HG03025 (cell line): ENCODE measurements at regions not wholly inside any gene's neighbourhood (a gene's known extent, or its start where the extent isn't known, plus 50 kb on each side); places are given as distances from the start of the nearest gene placed in this dataset.
"Not testable (repeated sequence)": the region's sequence is repeated elsewhere in the genome, so short reads cannot be mapped to it uniquely, and the experiment has no call there.

Source experiments
- ATAC-seq: cut with Tn5 transposase; IDR thresholded peaks from one replicate; pipeline ENCODE4 v1.9.1; 2021; ENCODE audit warnings: mild to moderate bottlenecking, moderate library complexity; ENCODE audit not compliant: unreplicated experiment, low FRiP score

DNA sequence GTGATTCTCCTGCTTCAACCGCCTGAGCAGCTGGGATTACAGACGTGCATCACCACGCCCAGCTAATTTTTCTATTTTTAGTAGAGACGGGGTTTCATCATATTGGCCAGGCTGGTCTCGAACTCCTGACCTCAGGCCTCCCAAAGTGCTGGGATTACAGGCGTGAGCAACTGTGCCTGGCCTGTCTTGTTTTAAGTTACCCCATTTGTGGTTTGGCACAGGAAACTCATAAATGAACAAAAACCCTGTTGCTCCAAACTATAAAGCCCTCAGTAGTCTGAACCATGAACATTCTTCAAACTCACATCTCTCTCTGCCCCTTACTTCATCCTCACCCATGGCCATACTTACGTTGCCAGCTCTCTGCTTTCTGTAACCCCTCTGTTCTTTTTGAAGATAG is 61.7 kb downstream of the RHOU start:
- not testable (repeated sequence) for ATAC-seq

DNA sequence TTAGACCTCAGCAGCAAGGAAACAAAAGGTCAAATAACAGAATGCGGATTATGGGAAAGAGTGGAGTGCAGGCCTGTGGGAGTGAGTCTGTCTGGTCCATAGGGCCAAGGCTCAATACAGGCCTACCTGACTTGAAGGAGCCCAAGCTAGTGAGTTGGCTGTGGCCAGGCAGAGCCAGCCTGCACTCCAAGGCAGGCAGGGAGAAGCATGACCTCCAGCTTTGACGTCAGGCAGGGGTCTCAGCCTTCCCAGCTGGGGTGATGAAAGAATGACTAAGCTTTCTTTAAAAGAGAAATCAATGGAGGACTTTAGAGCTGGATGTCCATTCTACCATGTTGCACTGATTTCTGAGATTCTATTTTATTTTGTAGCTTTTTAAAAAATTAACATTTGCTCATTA is 62.8 kb downstream of the RHOU start:
- no peak for ATAC-seq

DNA sequence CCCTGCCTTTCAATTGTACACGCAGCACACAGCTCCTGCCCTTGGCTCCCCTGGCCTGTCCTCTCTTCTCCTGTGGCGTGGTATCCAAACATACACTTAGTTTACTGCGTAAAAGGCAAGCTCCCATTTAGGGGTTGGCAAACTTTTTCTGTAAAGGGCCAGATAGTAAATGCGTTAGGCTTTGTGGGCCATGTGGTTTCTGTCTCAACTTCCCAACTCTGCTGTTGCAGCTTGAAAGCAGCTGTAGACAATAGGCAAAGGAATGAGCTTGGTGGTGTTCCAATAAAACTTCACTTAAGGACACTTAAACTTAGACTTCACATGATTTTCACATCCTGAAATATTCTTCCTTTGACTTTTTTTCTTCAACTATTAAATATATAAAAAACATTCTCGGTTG is 63.3 kb downstream of the RHOU start:
- no peak for ATAC-seq

DNA sequence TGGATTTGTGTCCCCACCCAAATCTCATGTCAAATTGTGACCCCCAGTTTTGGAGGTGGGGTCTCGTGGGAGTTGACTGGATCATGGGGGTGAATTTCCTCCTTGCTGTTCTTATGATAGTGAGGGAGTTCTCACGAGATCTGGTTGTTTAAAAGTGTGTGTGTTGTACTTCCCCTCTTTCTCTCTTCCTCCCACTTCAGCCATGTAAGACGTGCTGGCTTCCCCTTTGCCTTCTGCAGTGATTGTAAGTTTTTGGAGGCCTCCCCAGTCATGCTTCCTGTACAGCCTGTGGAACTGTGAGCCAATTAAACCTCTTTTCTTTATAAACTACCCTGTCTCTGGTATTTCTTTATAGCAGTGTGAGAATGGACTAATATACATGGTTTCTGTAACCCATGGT is 64.6 kb downstream of the RHOU start:
- ATAC-seq, result no peak

DNA sequence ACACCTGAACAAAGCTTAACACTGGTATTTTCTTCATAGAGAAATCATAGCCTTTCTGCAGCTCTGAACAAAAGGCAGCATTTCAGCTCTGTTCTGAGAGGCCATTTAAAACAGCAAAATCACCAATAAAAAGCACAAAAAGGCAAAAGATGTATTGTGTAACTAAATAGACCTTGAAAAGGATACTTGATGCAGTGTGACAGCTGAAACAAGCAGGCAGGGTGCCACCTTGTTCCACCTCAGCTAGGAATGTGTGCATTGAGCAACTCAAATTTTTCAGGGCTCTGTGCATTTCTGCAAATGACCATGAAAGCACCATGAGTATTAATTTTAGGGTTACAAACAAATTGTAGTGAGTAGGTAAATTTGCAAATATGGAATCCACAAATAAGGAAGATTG is 65.8 kb downstream of the RHOU start:
- ATAC-seq, result no peak

GRCh38 chr1:228802386-228803220 is 67.3 kb downstream of the RHOU start:
- ATAC-seq, result no peak

- no peak for ATAC-seq
Measured at GRCh38 chr1:228803421-228803820, 68.1 kb downstream of the RHOU start.

DNA sequence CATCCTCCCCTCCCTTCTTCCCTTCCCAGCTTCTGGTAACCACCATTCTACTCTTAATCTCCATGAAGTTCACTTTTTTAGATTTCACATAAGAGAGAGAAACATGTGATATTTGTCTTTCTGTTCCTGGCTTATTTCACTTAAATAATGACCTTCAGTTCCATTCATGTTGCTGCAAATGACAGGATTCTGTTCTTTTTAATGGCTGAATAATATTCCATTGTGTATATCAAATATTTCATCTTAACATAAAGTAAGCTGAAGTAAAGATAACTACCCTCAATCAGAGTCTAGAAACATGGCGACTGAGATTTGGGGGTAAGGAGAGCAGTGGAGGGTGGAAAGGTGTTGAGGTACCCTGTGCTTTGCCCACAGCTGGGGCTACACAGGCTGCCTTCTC is 68.9 kb downstream of the RHOU start:
- ATAC-seq, result no peak

DNA sequence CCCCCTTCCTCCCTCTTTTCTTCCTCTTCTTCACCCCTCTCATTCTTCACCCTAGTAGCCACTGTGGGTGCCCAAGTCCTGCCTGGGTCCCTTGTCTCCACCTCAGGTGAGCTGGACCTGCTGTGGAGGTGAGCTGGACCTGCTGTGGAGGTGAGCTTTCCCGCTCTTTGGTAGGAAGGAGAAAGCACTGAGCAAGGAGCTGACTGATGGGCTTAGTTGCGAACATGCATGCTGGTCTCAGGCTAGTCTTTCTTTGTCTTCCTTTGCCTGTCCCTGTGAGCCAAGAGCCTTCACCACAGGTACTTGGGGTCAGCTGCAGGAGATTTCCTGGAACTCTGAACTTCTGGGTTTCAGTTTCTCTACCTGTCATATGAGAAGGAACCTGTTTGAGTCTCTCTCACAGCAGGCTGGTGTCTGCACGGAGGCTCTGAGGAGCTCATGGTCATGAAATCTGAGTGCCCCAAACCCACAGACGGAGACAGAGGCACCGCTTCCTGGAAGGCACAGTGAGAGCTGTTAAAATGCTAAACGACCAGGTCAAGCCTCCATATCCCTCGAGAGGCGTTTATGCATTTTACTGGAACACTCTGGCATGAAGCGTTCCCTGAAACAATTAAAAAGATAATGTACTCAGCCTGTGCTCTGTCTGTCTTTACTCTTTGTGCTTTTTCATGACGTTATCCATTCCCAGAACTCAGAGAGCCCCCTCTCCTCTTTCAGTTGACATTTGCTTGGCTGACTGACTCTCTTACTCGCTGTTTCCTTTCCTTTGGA is 69.5 kb downstream of the RHOU start:
- ATAC-seq, result no peak

GRCh38 chr1:228807904-228808605 is 72.8 kb downstream of the RHOU start:
- ATAC-seq, result no peak

- ATAC-seq, result no peak
Measured at GRCh38 chr1:228809621-228810394, 74.5 kb downstream of the RHOU start.

- no peak for ATAC-seq
Measured at GRCh38 chr1:228810395-228810758, 75.1 kb downstream of the RHOU start.

GRCh38 chr1:228810878-228811711 is 75.8 kb downstream of the RHOU start:
- ATAC-seq, result no peak

- no peak for ATAC-seq
Measured at GRCh38 chr1:228811712-228812305, 76.5 kb downstream of the RHOU start.

DNA sequence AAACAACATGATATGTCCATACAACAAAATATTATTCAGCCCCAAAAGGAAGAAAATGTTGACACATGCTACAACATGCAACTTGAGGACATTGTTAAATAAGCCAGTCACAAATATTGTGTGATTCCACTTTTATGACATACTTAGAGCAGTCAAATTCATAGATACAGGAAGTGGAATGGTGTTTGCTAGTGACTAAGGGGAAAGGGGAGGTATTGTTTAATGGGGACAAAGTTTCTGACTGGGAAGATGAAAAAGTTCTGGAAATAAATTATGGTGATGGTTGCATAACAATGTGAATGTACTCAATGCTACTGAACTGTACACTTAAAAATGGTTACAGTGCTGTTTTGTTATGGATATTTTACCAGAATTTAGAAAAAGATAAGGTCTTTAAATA is 77.7 kb downstream of the RHOU start:
- ATAC-seq, result no peak

DNA sequence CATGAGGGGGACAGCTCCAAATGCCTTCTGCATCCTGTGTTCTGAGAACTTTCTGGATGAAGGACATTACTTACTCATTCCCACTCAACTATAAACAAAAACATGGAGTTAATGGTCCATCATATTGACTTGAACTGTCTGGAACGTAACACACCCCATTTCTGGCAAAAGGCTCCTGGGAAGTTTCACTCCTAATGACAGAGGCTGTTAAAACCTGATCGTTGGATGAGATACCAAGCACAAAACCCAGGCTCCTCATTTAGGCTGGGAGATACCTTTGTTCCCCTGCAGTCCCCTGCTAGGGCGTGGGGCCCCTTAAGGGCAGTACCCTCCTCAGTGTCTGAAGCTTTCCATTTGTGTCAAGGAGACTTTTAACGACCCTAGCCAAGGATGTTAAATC is 78.9 kb downstream of the RHOU start:
- ATAC-seq, result no peak

DNA sequence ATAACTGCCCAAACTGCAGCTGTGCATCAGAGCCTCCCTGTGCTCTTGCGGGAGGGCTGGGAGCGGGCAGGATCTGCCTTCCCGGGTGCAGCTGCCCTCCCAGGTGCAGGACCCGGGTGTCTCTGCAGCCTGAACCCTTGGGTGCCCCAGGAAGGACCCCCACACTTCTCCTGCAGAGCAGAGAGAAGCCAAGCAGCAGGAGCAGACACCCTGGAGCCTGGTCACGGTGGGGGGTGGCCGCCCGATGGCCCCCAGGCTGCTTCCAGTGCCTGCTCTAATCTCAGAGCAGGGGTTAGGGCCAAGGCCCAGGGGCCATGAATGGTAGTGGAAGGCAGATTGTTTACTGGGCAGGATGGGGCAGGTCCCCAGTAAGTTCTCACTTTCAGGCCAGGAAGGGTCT is 83.0 kb downstream of the RHOU start:
- ATAC-seq, result no peak

- ATAC-seq, result no peak
Measured at GRCh38 chr1:228818928-228819630, 83.8 kb downstream of the RHOU start.

DNA sequence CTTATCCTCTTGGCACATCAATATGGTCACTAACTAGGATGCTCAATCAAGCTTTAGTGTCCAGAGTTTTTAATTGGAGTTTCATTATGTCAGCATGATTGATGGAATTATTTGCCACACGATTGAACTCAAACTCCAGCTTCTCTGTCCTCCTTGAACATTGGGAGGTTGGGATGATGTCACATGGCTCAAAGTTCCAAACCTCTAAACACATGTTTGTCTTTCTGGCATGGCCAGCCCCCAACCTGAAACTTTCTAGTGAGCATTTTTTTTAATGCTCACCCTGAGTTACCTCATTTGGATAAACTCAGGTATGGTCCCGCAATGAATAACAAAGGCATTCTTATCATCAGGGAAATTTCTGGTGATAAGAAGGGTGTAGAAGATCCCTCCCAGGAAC is 86.0 kb downstream of the RHOU start:
- no peak for ATAC-seq
